GM23338 (cell line): ENCODE measurements at regions not wholly inside any gene's neighbourhood (a gene's known extent, or its start where the extent isn't known, plus 50 kb on each side); places are given as distances from the start of the nearest gene placed in this dataset.
A peak's percentile ranks its signal among the peaks of the same experiment; 100 is the strongest.

Source experiments
- ATAC-seq: fragments of 200-7000 bp; cut with Tn5 transposase; 3 replicates; pipeline ENCODE4 v1.9.1; 2020
- DNase-seq: peaks from one replicate; pipeline ENCODE4 v3.0.0-alpha.2; 2015; ENCODE audit warnings: low spot score
- H2AFZ ChIP-seq: fragments of 200-600 bp; sonication (generic); 2 replicates; pipeline ENCODE4 v1.8.0; 2016; ENCODE audit warnings: antibody characterized with exemption, mild to moderate bottlenecking, moderate library complexity
- H3F3A ChIP-seq: fragments of 200-600 bp; sonication (generic); replicated peaks from 2 replicates; pipeline ENCODE4 v1.8.0; 2017; ENCODE audit warnings: antibody characterized with exemption, mixed run types, low read depth
- H3K27ac ChIP-seq: fragments of 200-600 bp; sonication (generic); 2 replicates; pipeline ENCODE4 v1.6.1; 2016; ENCODE audit warnings: low read depth
- H3K27me3 ChIP-seq: fragments of 200-600 bp; sonication (generic); 2 replicates; pipeline ENCODE4 v1.8.0; 2016; ENCODE audit warnings: mild to moderate bottlenecking, mixed run types, moderate library complexity; ENCODE audit not compliant: insufficient read depth
- H3K36me3 ChIP-seq: fragments of 200-600 bp; sonication (generic); 2 replicates; pipeline ENCODE4 v1.8.0; 2016; ENCODE audit warnings: mild to moderate bottlenecking; ENCODE audit not compliant: insufficient read depth
- H3K4me1 ChIP-seq: fragments of 200-600 bp; sonication (generic); 2 replicates; pipeline ENCODE4 v1.8.0; 2016; ENCODE audit warnings: mild to moderate bottlenecking, moderate library complexity; ENCODE audit not compliant: insufficient read depth
- H3K4me2 ChIP-seq: fragments of 200-600 bp; sonication (generic); 2 replicates; pipeline ENCODE4 v1.7.1; 2017; ENCODE audit warnings: mixed run types
- H3K4me3 ChIP-seq: fragments of 200-600 bp; sonication (generic); 2 replicates; pipeline ENCODE4 v1.6.1; 2016; ENCODE audit warnings: mixed run types
- H3K79me2 ChIP-seq: fragments of 200-600 bp; sonication (generic); replicated peaks from 2 replicates; pipeline ENCODE4 v1.8.0; 2017; ENCODE audit warnings: mild to moderate bottlenecking; ENCODE audit not compliant: insufficient read depth
- H3K9me2 ChIP-seq: fragments of 200-600 bp; sonication (generic); 2 replicates; pipeline ENCODE4 v1.8.0; 2017; ENCODE audit not compliant: insufficient read depth
- H4K20me1 ChIP-seq: fragments of 200-600 bp; sonication (generic); replicated peaks from 2 replicates; pipeline ENCODE4 v1.8.0; 2017; ENCODE audit warnings: mild to moderate bottlenecking; ENCODE audit not compliant: insufficient read depth
- H3K27ac Mint-ChIP-seq: 2 replicates; pipeline ENCODE4 v1.8.0; 2020; ENCODE audit warnings: inconsistent platforms, mild to moderate bottlenecking, moderate library complexity, mixed read lengths
- H3K27me3 Mint-ChIP-seq: 3 replicates; pipeline ENCODE4 v1.8.0; 2022; ENCODE audit warnings: low read depth, mild to moderate bottlenecking, moderate library complexity, mixed read lengths, inconsistent platforms; ENCODE audit not compliant: insufficient read depth, poor library complexity
- H3K36me3 Mint-ChIP-seq: 3 replicates; pipeline ENCODE4 v1.8.0; 2021; ENCODE audit warnings: low read depth, mild to moderate bottlenecking, inconsistent platforms, moderate library complexity, mixed read lengths
- H3K4me1 Mint-ChIP-seq: 3 replicates; pipeline ENCODE4 v1.8.0; 2020; ENCODE audit warnings: mild to moderate bottlenecking, inconsistent platforms, mixed read lengths
- H3K4me3 Mint-ChIP-seq: 3 replicates; pipeline ENCODE4 v1.8.0; 2021; ENCODE audit warnings: moderate library complexity, mild to moderate bottlenecking, inconsistent platforms, mixed read lengths
- H3K9me3 Mint-ChIP-seq: 3 replicates; pipeline ENCODE4 v1.8.0; 2020; ENCODE audit warnings: moderate library complexity, mild to moderate bottlenecking, inconsistent platforms, mixed read lengths
- CREB1 ChIP-seq: fragments of 250-450 bp; sonication (Bioruptor Pico); IDR thresholded peaks from 2 replicates; pipeline ENCODE4 v1.5.0; 2020; ENCODE audit warnings: low read depth, mild to moderate bottlenecking, moderate library complexity
- CTCF ChIP-seq, 2 experiments: fragments of 200-600 bp in 1 of 2; sonication (generic) in 1 of 2; conservative IDR thresholded peaks; 2 replicates each; pipeline versions ENCODE4 v1.5.1 to v1.6.1; 2016 to 2017; ENCODE audit warnings: antibody characterized with exemption in 2 of 2, low read depth in 2 of 2, mild to moderate bottlenecking in 2 of 2, moderate library complexity in 1 of 2
- ETS1 ChIP-seq: IDR thresholded peaks from 2 replicates; pipeline ENCODE4 v1.6.1; 2016; ENCODE audit warnings: antibody characterized with exemption
- EZH2 ChIP-seq: fragments of 200-600 bp; sonication (generic); IDR thresholded peaks from one replicate; pipeline ENCODE4 v1.8.0; 2017; ENCODE audit warnings: antibody characterized with exemption, mild to moderate bottlenecking, low read depth; ENCODE audit not compliant: unreplicated experiment
- NANOG ChIP-seq: IDR thresholded peaks from 2 replicates; pipeline ENCODE4 v1.6.1; 2016; ENCODE audit warnings: antibody characterized with exemption, borderline replicate concordance
- REST ChIP-seq: IDR thresholded peaks from one replicate; pipeline ENCODE4 v1.6.1; 2018; ENCODE audit warnings: antibody characterized with exemption; ENCODE audit not compliant: unreplicated experiment
- STAT1 ChIP-seq: IDR thresholded peaks from one replicate; pipeline ENCODE4 v1.6.1; 2016; ENCODE audit warnings: antibody characterized with exemption; ENCODE audit not compliant: unreplicated experiment
- ZNF114 ChIP-seq: fragments of 250-450 bp; sonication (Bioruptor Pico); IDR thresholded peaks from 2 replicates; pipeline ENCODE4 v1.5.0; 2020; ENCODE audit warnings: mild to moderate bottlenecking, moderate library complexity
- ZNF331 ChIP-seq: fragments of 250-450 bp; sonication (Bioruptor Pico); IDR thresholded peaks from 2 replicates; pipeline ENCODE4 v1.5.0; 2020; ENCODE audit warnings: low read depth, mild to moderate bottlenecking, moderate library complexity
- ZNF462 ChIP-seq: fragments of 250-450 bp; sonication (Bioruptor Pico); IDR thresholded peaks from 2 replicates; pipeline ENCODE4 v1.5.0; 2020; ENCODE audit warnings: mild to moderate bottlenecking, moderate library complexity

GRCh38 chr1:87647430-87648177 lies 318.9 kb downstream of the LMO4 start (continued):
- TF ChIP-seq REST: no peak
- no peak for TF ChIP-seq ZNF331
- TF ChIP-seq CREB1 (CRISPR knock-in tag): no peak
- TF ChIP-seq EZH2: no peak
- TF ChIP-seq ZNF114: no peak

GRCh38 chr1:87648323-87649119 lies 319.8 kb downstream of the LMO4 start:
- no peaks in the 10 kb centered on the region for H3K36me3 Mint-ChIP-seq
- Histone ChIP-seq H3F3A (no peaks in the 10 kb centered on the region), H2AFZ (peak overlapping the region; percentile 74; the same call in 1 of the 2 replicates), H3K4me2 (no peak overlapping the region), H3K4me1 (peaks cover 19% of the 10 kb centered on the region), H3K79me2 (no peaks in the 10 kb centered on the region), H3K4me3 (no peak overlapping the region), H4K20me1 (no peaks in the 10 kb centered on the region), H3K36me3 (no peaks in the 10 kb centered on the region), H3K27me3 (no peaks in the 10 kb centered on the region), H3K9me2 (no peaks in the 10 kb centered on the region; the same call in 1 of the 2 replicates), H3K27ac (no peak overlapping the region)
- no peaks in the 10 kb centered on the region; the same call in 2 of the 3 replicates for H3K9me3 Mint-ChIP-seq
- ATAC-seq (no peak), DNase-seq (no peak)
- no peak overlapping the region for H3K4me3 Mint-ChIP-seq
- peaks cover 4% of the 10 kb centered on the region for H3K27me3 Mint-ChIP-seq
- no peak overlapping the region for H3K27ac Mint-ChIP-seq
- H3K4me1 Mint-ChIP-seq: peaks cover 22% of the 10 kb centered on the region
- no peak for TF ChIP-seq NANOG
- TF ChIP-seq ZNF462 (CRISPR knock-in tag): no peak
- no peak for TF ChIP-seq CTCF (conservative IDR thresholded peaks at IDR 0.05; ENCODE audit: low read depth in 2 of 2)
- no peak for TF ChIP-seq EZH2
- no peak for TF ChIP-seq STAT1
- no peak for TF ChIP-seq CREB1 (CRISPR knock-in tag)
- no peak for TF ChIP-seq ETS1
- no peak for TF ChIP-seq ZNF114
